ENCODE measurements at regions not wholly inside any gene's neighbourhood (a gene's known extent, or its start where the extent isn't known, plus 50 kb on each side); places are given as distances from the start of the nearest gene placed in this dataset.

GRCh38 chr12:91880528-91880927 lies 265.1 kb downstream of the BTG1 start:
- TF ChIP-seq CTCF (IDR thresholded peaks at IDR 0.05; ENCODE audit: low read length), result no peak
- TF ChIP-seq EZH2 (optimal IDR thresholded peaks at IDR 0.05; ENCODE audit: low read depth, low read length), result no peak
